Pancreas (tissue), 10 donors: ENCODE measurements at regions not wholly inside any gene's neighbourhood (a gene's known extent, or its start where the extent isn't known, plus 50 kb on each side); places are given as distances from the start of the nearest gene placed in this dataset.

ENCODE experiments used
- ATAC-seq, 4 donors: fragments of 200-7000 bp; cut with Tn5 transposase; one replicate each; pipeline versions ENCODE4 v1.8.0 to v1.9.1; 2020; ENCODE audit warnings: mild to moderate bottlenecking in 4 of 4, moderate library complexity in 4 of 4
- DNase-seq, 6 donors: peaks; one replicate each; pipeline ENCODE4 v3.0.0-alpha.2; 2020
- FAIRE-seq: peaks from 2 replicates; lab custom pipeline; 2012; peaks lifted over from hg19 to GRCh38; lab: Jason Lieb, UNC
- H3K27ac ChIP-seq, 4 donors: fragments of 200-600 bp; sonication (generic); 1 replicate in 3 of 4; 2 replicates in 1 of 4; pipeline versions ENCODE4 v1.5.0 to v1.8.0; 2020
- H3K27me3 ChIP-seq, 4 donors: fragments of 200-600 bp; one replicate each; pipeline ENCODE4 v1.8.0; 2021
- H3K36me3 ChIP-seq, 3 donors: fragments of 200-600 bp; sonication (generic) in 1 of 3; one replicate each; pipeline versions ENCODE4 v1.5.0 to v1.8.0; 2020 to 2021
- H3K4me1 ChIP-seq, 3 donors: fragments of 200-600 bp; one replicate each; pipeline ENCODE4 v1.8.0; 2021
- H3K4me3 ChIP-seq, 4 donors: fragments of 200-600 bp; sonication (generic) in 2 of 4; one replicate each; pipeline versions ENCODE4 v1.5.0 to v1.8.0; 2020 to 2021
- H3K9me3 ChIP-seq, 4 donors: fragments of 200-600 bp; one replicate each; pipeline ENCODE4 v1.8.0; 2021
- WGBS, 2 donors: extraction: QIAGEN DNeasy Blood & Tissue Kit; methylation state at CpG; one replicate each; pipeline ENCODE4 v1.1.7; 2013; 5-methylcytosine and 5-hydroxymethylcytosine counted together
- intact Hi-C, 3 donors: fragments of 100-400 bp; cut with DNase I; formaldehyde crosslinking; loops; one replicate each; pipeline versions ENCODE4 v1.11.1 to v1.14.2; 2022
- TF ChIP-seq, protein P1 (sequence below), 4 donors: fragments of 200-600 bp; sonication (generic) in 3 of 4; IDR thresholded peaks; one replicate each; pipeline versions ENCODE4 v1.5.0 to v1.8.0; 2021; ENCODE audit warnings: antibody characterized with exemption in 4 of 4
- donor health status: healthy with polysubstance abuse.
- donor health status: DM: no; HTN: no; CAD: no; lungs with moderate emphysema.
- donor health status: DM: no; HTN: no; CAD: no.
- donor health status: control.
- donor health status: control.
- donor health status: Bipolar disorder and iron deficiency.
- donor health status: DM: yes; HTN: yes; CAD: no.
- donor health status: DM: no; HTN: no; CAD: no.
- donor health status: DM: no; HTN: no; CAD: no.
- donor health status: DM: yes; HTN: yes; CAD: no.

DNA sequence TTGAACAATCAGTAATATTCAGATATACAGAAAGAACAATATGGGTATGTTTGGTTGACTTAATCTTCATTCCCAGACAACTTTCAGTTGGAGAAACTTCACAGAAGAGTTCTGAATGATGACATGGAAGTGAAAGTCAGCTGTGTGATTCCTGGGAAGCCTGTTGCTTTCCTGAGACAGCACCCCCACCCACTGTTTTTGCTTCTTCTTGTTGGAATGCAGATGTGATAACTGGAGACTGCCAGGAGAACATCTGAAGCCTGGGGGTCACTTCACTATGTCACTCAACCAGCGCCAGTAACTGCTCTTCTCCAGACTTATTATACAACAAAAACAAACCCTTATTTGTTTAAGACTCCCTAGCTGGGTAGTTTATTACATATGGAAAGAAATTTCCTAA lies 599.4 kb downstream of the ZIC1 start:
- TF ChIP-seq, protein P1, sequence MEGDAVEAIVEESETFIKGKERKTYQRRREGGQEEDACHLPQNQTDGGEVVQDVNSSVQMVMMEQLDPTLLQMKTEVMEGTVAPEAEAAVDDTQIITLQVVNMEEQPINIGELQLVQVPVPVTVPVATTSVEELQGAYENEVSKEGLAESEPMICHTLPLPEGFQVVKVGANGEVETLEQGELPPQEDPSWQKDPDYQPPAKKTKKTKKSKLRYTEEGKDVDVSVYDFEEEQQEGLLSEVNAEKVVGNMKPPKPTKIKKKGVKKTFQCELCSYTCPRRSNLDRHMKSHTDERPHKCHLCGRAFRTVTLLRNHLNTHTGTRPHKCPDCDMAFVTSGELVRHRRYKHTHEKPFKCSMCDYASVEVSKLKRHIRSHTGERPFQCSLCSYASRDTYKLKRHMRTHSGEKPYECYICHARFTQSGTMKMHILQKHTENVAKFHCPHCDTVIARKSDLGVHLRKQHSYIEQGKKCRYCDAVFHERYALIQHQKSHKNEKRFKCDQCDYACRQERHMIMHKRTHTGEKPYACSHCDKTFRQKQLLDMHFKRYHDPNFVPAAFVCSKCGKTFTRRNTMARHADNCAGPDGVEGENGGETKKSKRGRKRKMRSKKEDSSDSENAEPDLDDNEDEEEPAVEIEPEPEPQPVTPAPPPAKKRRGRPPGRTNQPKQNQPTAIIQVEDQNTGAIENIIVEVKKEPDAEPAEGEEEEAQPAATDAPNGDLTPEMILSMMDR (IDR thresholded peaks at IDR 0.05): no peak
- DNase-seq: no peak
- Histone ChIP-seq H3K27ac (no peak overlapping the region), H3K9me3 (no peaks in the 10 kb centered on the region), H3K36me3 (no peaks in the 10 kb centered on the region), H3K27me3 (no peaks in the 10 kb centered on the region), H3K4me1 (no peaks in the 10 kb centered on the region), H3K4me3 (no peak overlapping the region)
- ATAC-seq: no peak
- intact Hi-C loops: no loop called here
- no peak for FAIRE-seq
- WGBS, 2 donors: 33 to 47% methylated on average over 1 of the region's 1 CpG

DNA sequence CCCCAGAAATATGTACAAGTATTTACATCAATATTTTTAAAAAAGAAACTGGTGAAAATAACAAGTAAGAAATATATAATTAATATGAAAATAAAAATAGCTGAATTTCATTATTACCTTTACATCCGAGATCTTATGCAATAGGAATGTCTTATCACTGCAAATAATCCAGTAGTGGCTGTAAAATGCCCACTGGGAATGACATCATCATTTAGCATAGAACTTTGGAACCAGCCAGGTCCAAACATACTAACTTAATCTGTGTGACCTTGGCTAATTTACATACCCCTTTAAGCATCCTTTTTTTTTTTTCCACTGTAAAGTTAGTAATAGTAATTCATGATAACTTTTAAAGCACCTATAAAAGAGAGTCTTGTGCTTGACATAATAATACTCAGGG lies 611.7 kb downstream of the ZIC1 start:
- Histone ChIP-seq H3K4me1 (no peaks in the 10 kb centered on the region), H3K27me3 (no peaks in the 10 kb centered on the region), H3K36me3 (no peaks in the 10 kb centered on the region), H3K9me3 (no peaks in the 10 kb centered on the region), H3K4me3 (no peak overlapping the region), H3K27ac (no peak overlapping the region)
- no peak for DNase-seq
- FAIRE-seq: no peak
- ATAC-seq: no peak
- 28 to 38% methylated on average over 1 of the region's 1 CpG for WGBS, 2 donors
- intact Hi-C loops: no loop called here
- TF ChIP-seq, protein P1 (IDR thresholded peaks at IDR 0.05): no peak

DNA sequence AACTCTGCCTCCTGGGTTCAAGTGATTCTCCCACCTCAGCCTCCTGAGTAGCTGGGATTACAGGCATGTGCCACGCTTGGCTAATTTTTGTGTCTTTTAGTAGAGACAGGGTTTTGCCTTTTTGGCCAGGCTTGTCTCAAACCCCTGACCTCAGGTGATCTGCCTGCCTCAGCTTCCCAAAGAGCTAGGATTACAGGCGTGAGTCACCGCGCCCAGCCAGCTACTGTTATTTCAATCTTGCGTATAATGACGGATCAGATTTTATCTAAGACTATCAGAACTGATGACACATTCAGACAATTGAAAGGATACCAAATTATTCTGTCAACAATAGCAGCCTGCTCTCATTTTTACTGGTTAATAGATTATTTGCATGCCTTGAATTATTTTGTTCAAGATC lies 612.2 kb downstream of the ZIC1 start:
- 74 to 88% methylated on average over 6 of the region's 6 CpGs for WGBS, 2 donors
- no peaks in the 10 kb centered on the region for H3K36me3 ChIP-seq
- H3K4me3 ChIP-seq: no peak overlapping the region
- FAIRE-seq (no peak), DNase-seq (no peak), ATAC-seq (no peak)
- TF ChIP-seq, protein P1 (IDR thresholded peaks at IDR 0.05): no peak
- no peaks in the 10 kb centered on the region for H3K27me3 ChIP-seq
- H3K9me3 ChIP-seq: no peaks in the 10 kb centered on the region
- no peak overlapping the region for H3K27ac ChIP-seq
- H3K4me1 ChIP-seq: no peaks in the 10 kb centered on the region
- intact Hi-C loops: no loop called here

DNA sequence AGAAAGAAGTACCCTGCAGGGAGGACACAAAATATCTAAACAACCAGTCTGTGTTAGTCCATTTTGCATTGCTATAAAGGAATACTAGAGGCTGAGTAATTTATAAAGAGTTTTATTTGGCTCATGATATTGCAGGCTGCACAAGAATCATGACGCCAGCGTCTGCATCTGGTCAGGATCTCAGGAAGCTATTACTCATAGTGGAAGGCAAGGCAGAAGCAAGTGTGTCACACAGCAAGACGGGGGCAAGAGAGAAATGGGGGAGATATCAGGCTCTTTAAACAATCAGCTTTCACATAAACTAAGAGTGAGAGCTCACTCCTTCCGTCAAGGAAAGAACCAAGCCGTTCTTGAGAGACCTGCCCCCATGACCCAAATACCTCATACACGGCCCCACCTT lies 614.8 kb downstream of the ZIC1 start:
- TF ChIP-seq, protein P1 (IDR thresholded peaks at IDR 0.05): no peak
- Histone ChIP-seq H3K9me3 (no peaks in the 10 kb centered on the region), H3K4me1 (no peaks in the 10 kb centered on the region), H3K4me3 (no peak overlapping the region), H3K27ac (no peak overlapping the region), H3K27me3 (no peaks in the 10 kb centered on the region), H3K36me3 (no peaks in the 10 kb centered on the region)
- no peak for FAIRE-seq
- no peak for DNase-seq
- intact Hi-C loops: no loop called here
- WGBS, 2 donors: 57 to 67% methylated on average over 6 of the region's 6 CpGs
- ATAC-seq: no peak

DNA sequence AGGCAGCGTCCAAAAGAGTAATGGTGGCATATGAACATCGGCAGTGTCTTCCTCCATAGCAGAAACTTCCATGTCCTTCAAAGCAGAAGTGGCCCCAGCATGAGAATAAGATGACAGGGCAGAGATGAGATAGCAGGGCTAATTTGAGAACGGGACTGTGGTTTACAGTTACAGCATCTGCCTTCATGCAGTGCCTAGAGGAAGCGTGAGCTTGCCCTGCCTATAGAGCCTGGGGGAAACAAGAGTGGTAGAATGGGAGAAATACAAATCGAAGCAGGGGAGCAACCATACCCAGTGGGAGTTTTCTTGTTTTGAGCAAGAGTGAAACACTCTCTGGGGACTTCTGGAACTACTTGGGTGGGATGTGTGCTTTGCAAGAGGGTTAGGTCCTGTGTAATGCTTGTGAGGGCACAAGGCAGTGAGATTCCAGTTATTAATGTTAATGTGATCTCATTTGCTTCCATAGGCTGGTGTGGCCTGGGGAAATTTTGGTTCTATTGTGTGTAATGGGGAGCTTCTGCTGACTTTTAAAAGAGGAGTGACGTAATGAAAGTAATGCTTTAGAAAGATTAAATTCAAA lies 616.9 kb downstream of the ZIC1 start:
- no peaks in the 10 kb centered on the region for H3K4me1 ChIP-seq
- H3K27me3 ChIP-seq: no peaks in the 10 kb centered on the region
- FAIRE-seq (no peak), ATAC-seq (no peak), DNase-seq (no peak)
- H3K9me3 ChIP-seq: no peaks in the 10 kb centered on the region
- 67 to 85% methylated on average over 6 of the region's 6 CpGs for WGBS, 2 donors
- intact Hi-C loops: no loop called here
- H3K27ac ChIP-seq: no peak overlapping the region
- no peaks in the 10 kb centered on the region for H3K36me3 ChIP-seq
- TF ChIP-seq, protein P1 (IDR thresholded peaks at IDR 0.05): no peak
- no peak overlapping the region for H3K4me3 ChIP-seq
